Ishikawa (cell line): ENCODE measurements at regions not wholly inside any gene's neighbourhood (a gene's known extent, or its start where the extent isn't known, plus 50 kb on each side); places are given as distances from the start of the nearest gene placed in this dataset.

Source experiments
- FOXM1 ChIP-seq: IDR thresholded peaks from 2 replicates; pipeline ENCODE4 v1.6.1; 2012; ENCODE audit warnings: low read depth, borderline replicate concordance
- RAD21 ChIP-seq: IDR thresholded peaks from 2 replicates; pipeline ENCODE4 v1.6.1; 2012; ENCODE audit warnings: low read depth

GRCh38 chr16:70018254-70018653 is 67.1 kb downstream of the CLEC18A start:
- TF ChIP-seq FOXM1 (no peak), RAD21 (peak; percentile 8; the same call in 1 of the 2 replicates)
